Trophoblast cell (in vitro differentiated cells and primary cell): ENCODE measurements at regions not wholly inside any gene's neighbourhood (a gene's known extent, or its start where the extent isn't known, plus 50 kb on each side); places are given as distances from the start of the nearest gene placed in this dataset.

Experiments used
- DNase-seq, 2 donors: peaks; one replicate each; pipeline ENCODE4 v3.0.0-alpha.2; 2016
- H2AFZ ChIP-seq: 2 replicates; pipeline ENCODE4 v1.6.1; 2013; ENCODE audit warnings: low read length, moderate library complexity, mild to moderate bottlenecking; ENCODE audit not compliant: insufficient read depth, poor library complexity
- H2AK5ac ChIP-seq: 2 replicates; pipeline ENCODE4 v1.6.1; 2013; ENCODE audit warnings: mild to moderate bottlenecking, low read length
- H2BK120ac ChIP-seq: 2 replicates; pipeline ENCODE4 v1.6.1; 2013; ENCODE audit warnings: low read length, mild to moderate bottlenecking, moderate library complexity; ENCODE audit not compliant: insufficient read depth, poor library complexity
- H2BK12ac ChIP-seq: 2 replicates; pipeline ENCODE4 v1.6.1; 2013; ENCODE audit warnings: mild to moderate bottlenecking, low read length, moderate library complexity
- H2BK5ac ChIP-seq: 2 replicates; pipeline ENCODE4 v1.6.1; 2013; ENCODE audit warnings: low read length, low read depth, moderate library complexity, mild to moderate bottlenecking; ENCODE audit not compliant: poor library complexity
- H3K14ac ChIP-seq: 2 replicates; pipeline ENCODE4 v1.6.1; 2013; ENCODE audit warnings: mild to moderate bottlenecking, low read length
- H3K18ac ChIP-seq: 2 replicates; pipeline ENCODE4 v1.6.1; 2013; ENCODE audit warnings: mild to moderate bottlenecking, low read length
- H3K23ac ChIP-seq: 2 replicates; pipeline ENCODE4 v1.6.1; 2013; ENCODE audit warnings: low read length
- H3K27ac ChIP-seq: 2 replicates; pipeline ENCODE4 v1.5.1; 2013; ENCODE audit warnings: low read depth, mild to moderate bottlenecking, inconsistent platforms, low read length, moderate library complexity
- H3K27me3 ChIP-seq: 2 replicates; pipeline ENCODE4 v1.6.1; 2013; ENCODE audit warnings: inconsistent platforms, mild to moderate bottlenecking, low read length, moderate library complexity; ENCODE audit not compliant: insufficient read depth
- H3K36me3 ChIP-seq, 2 experiments: 1 replicate in 1 of 2; 2 replicates in 1 of 2; pipeline ENCODE4 v1.6.1; 2013; ENCODE audit warnings: low read length in 2 of 2, mild to moderate bottlenecking in 2 of 2, moderate library complexity in 1 of 2; ENCODE audit not compliant: insufficient read depth in 2 of 2, control insufficient read depth in 1 of 2
- H3K4ac ChIP-seq: 2 replicates; pipeline ENCODE4 v1.6.1; 2013; ENCODE audit warnings: low read depth, mild to moderate bottlenecking, low read length, moderate library complexity
- H3K4me1 ChIP-seq, 2 experiments: 1 replicate in 1 of 2; 2 replicates in 1 of 2; pipeline ENCODE4 v1.6.1; 2013; ENCODE audit warnings: low read length in 2 of 2, mild to moderate bottlenecking in 2 of 2, moderate library complexity in 1 of 2; ENCODE audit not compliant: insufficient read depth in 2 of 2, control insufficient read depth in 1 of 2
- H3K4me2 ChIP-seq: 2 replicates; pipeline ENCODE4 v1.6.1; 2013; ENCODE audit warnings: inconsistent platforms, mild to moderate bottlenecking, low read length, moderate library complexity
- H3K4me3 ChIP-seq: 2 replicates; pipeline ENCODE4 v1.5.1; 2013; ENCODE audit warnings: mild to moderate bottlenecking, low read depth, low read length, inconsistent platforms
- H3K79me1 ChIP-seq: one replicate; pipeline ENCODE4 v1.6.1; 2013; ENCODE audit warnings: low read length
- H3K79me2 ChIP-seq: 2 replicates; pipeline ENCODE4 v1.6.1; 2013; ENCODE audit warnings: low read length, mild to moderate bottlenecking; ENCODE audit not compliant: control insufficient read depth, insufficient read depth, poor library complexity
- H3K9ac ChIP-seq: 2 replicates; pipeline ENCODE4 v1.6.1; 2013; ENCODE audit warnings: mild to moderate bottlenecking, low read length
- H3K9me3 ChIP-seq: 2 replicates; pipeline ENCODE4 v1.6.1; 2013; ENCODE audit warnings: low read depth, mild to moderate bottlenecking, control low read depth, inconsistent platforms, low read length; ENCODE audit not compliant: insufficient read depth
- H4K12ac ChIP-seq: 2 replicates; pipeline ENCODE4 v1.6.1; 2013; ENCODE audit warnings: low read depth, mild to moderate bottlenecking, low read length, moderate library complexity
- H4K8ac ChIP-seq: 2 replicates; pipeline ENCODE4 v1.6.1; 2013; ENCODE audit warnings: low read depth, mild to moderate bottlenecking, low read length, moderate library complexity
- H4K91ac ChIP-seq: one replicate; pipeline ENCODE4 v1.6.1; 2013; ENCODE audit warnings: low read depth, mild to moderate bottlenecking, low read length, moderate library complexity
- WGBS: extraction: QIAGEN DNeasy Blood & Tissue Kit; methylation state at CpG from one replicate; pipeline ENCODE4 v1.1.7; 2013; ENCODE audit warnings: missing lambda C conversion rate; ENCODE audit not compliant: insufficient read length, insufficient coverage; ENCODE audit errors: extremely low coverage; 5-methylcytosine and 5-hydroxymethylcytosine counted together

DNA sequence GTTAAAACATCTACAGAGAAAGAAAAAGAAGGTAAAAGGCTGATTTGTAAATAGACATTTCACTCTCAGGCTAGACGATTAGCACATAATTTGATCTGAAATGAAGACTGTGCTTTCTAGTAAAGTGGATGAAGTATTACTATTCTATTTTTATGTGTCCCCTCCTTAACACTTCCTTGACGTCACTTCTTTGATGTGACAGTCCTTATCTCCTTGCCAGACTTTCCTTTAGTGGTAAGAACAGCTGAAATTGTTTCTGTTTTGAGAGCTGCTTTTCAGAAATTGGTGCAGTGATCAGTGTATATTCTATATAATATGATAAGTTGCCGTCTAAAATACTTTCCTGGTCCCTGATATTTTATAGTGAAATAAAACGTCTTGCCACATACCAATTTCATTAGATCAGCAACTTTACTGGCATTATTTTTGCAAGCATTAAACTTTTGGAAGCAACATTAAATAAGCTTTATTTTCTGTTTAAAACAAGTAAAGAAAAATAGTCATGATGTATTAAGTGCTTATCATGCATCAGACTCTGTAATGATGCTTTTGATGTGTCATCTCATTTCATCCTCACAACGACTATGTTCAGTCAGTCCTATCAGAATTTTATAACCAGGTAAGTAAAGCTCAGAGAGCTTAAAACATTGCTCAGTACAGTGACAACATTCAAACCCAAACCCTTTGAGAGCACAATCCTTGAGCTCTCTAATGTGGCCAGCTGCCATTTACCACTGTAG is 210.3 kb upstream of the PCDH9 start:
- H3K9ac ChIP-seq = no peak overlapping the region
- H3K4ac ChIP-seq = no peak overlapping the region
- no peaks in the 10 kb centered on the region for H3K79me1 ChIP-seq
- H2BK120ac ChIP-seq = no peak overlapping the region
- H3K9me3 ChIP-seq = no peaks in the 10 kb centered on the region
- H2AFZ ChIP-seq = no peak overlapping the region
- no CpG with 5 or more reads among the region's 5 CpGs for WGBS
- no peak for DNase-seq
- no peaks in the 10 kb centered on the region for H3K4me1 ChIP-seq
- no peak overlapping the region for H3K4me3 ChIP-seq
- H2AK5ac ChIP-seq = no peak overlapping the region
- no peak overlapping the region for H4K91ac ChIP-seq
- H3K23ac ChIP-seq = no peak overlapping the region
- no peaks in the 10 kb centered on the region for H3K27me3 ChIP-seq
- no peaks in the 10 kb centered on the region for H3K79me2 ChIP-seq
- no peak overlapping the region for H2BK5ac ChIP-seq
- no peaks in the 10 kb centered on the region for H3K36me3 ChIP-seq
- no peak overlapping the region for H3K4me2 ChIP-seq
- no peak overlapping the region for H3K27ac ChIP-seq
- H2BK12ac ChIP-seq = no peak overlapping the region
- no peak overlapping the region for H4K8ac ChIP-seq
- H3K18ac ChIP-seq = no peak overlapping the region
- no peak overlapping the region for H4K12ac ChIP-seq
- H3K14ac ChIP-seq = no peak overlapping the region

- no peak overlapping the region for H3K23ac ChIP-seq
- H3K9ac ChIP-seq = no peak overlapping the region
- DNase-seq = no peak
- no peak overlapping the region for H3K4me3 ChIP-seq
- no peak overlapping the region for H2BK5ac ChIP-seq
- H3K14ac ChIP-seq = no peak overlapping the region
- H3K79me2 ChIP-seq = no peaks in the 10 kb centered on the region
- H2BK120ac ChIP-seq = no peak overlapping the region
- no peaks in the 10 kb centered on the region for H3K4me1 ChIP-seq
- H2AK5ac ChIP-seq = no peak overlapping the region
- no peak overlapping the region for H3K18ac ChIP-seq
- no peak overlapping the region for H3K4me2 ChIP-seq
- no peaks in the 10 kb centered on the region for H3K79me1 ChIP-seq
- no peaks in the 10 kb centered on the region for H3K36me3 ChIP-seq
- no CpG with 5 or more reads among the region's 1 CpG for WGBS
- no peak overlapping the region for H2BK12ac ChIP-seq
- H2AFZ ChIP-seq = no peak overlapping the region
- H3K9me3 ChIP-seq = no peaks in the 10 kb centered on the region
- H4K91ac ChIP-seq = no peak overlapping the region
- no peak overlapping the region for H4K12ac ChIP-seq
- H3K4ac ChIP-seq = no peak overlapping the region
- no peak overlapping the region for H4K8ac ChIP-seq
- no peak overlapping the region for H3K27ac ChIP-seq
- H3K27me3 ChIP-seq = no peaks in the 10 kb centered on the region
Measured at GRCh38 chr13:67439365-67439764, 209.2 kb upstream of the PCDH9 start.

- H3K27ac ChIP-seq = no peak overlapping the region
- H2AK5ac ChIP-seq = no peak overlapping the region
- no peak overlapping the region for H3K18ac ChIP-seq
- H3K23ac ChIP-seq = no peak overlapping the region
- H3K79me2 ChIP-seq = no peaks in the 10 kb centered on the region
- no CpG with 5 or more reads among the region's 3 CpGs for WGBS
- no peak overlapping the region for H2BK120ac ChIP-seq
- H2BK5ac ChIP-seq = no peak overlapping the region
- H4K12ac ChIP-seq = no peak overlapping the region
- H4K91ac ChIP-seq = no peak overlapping the region
- H3K4me3 ChIP-seq = no peak overlapping the region
- no peak overlapping the region for H4K8ac ChIP-seq
- H3K4ac ChIP-seq = no peak overlapping the region
- no peak overlapping the region for H2BK12ac ChIP-seq
- no peaks in the 10 kb centered on the region for H3K79me1 ChIP-seq
- no peak overlapping the region for H3K9ac ChIP-seq
- no peaks in the 10 kb centered on the region for H3K36me3 ChIP-seq
- no peaks in the 10 kb centered on the region for H3K9me3 ChIP-seq
- DNase-seq = no peak
- no peaks in the 10 kb centered on the region for H3K4me1 ChIP-seq
- H2AFZ ChIP-seq = no peak overlapping the region
- no peak overlapping the region for H3K4me2 ChIP-seq
- H3K27me3 ChIP-seq = no peaks in the 10 kb centered on the region
- no peak overlapping the region for H3K14ac ChIP-seq
Measured at GRCh38 chr13:67438465-67438864, 208.3 kb upstream of the PCDH9 start.

DNA sequence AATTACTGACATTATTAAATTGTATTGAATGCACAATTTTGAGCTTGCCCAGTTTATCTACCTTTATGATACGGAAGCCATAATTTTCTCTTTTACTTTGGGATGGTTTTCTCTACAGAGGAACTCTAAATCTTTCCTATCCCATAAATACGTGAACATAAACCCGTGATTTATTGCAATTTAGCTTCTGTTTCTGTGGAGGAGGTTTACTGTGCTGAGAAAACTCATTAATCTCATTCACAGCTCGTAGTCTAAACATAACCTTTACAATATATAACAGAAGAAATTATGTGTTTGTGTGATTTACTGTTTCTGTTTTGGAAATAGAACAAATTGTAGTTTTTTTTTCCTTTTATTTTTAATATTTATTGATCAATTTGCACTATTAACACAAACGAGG is 207.1 kb upstream of the PCDH9 start:
- no peaks in the 10 kb centered on the region for H3K36me3 ChIP-seq
- H3K14ac ChIP-seq = no peak overlapping the region
- no peak overlapping the region for H2AK5ac ChIP-seq
- DNase-seq = no peak
- no peak overlapping the region for H3K4me3 ChIP-seq
- H3K27ac ChIP-seq = no peak overlapping the region
- no peak overlapping the region for H3K4ac ChIP-seq
- H3K79me2 ChIP-seq = no peaks in the 10 kb centered on the region
- no peak overlapping the region for H3K23ac ChIP-seq
- H3K79me1 ChIP-seq = no peaks in the 10 kb centered on the region
- no peak overlapping the region for H3K4me2 ChIP-seq
- H3K4me1 ChIP-seq = no peaks in the 10 kb centered on the region
- H3K9me3 ChIP-seq = no peaks in the 10 kb centered on the region
- H2BK5ac ChIP-seq = no peak overlapping the region
- no peak overlapping the region for H4K91ac ChIP-seq
- H3K9ac ChIP-seq = no peak overlapping the region
- WGBS = no CpG with 5 or more reads among the region's 5 CpGs
- H2AFZ ChIP-seq = no peak overlapping the region
- no peak overlapping the region for H2BK12ac ChIP-seq
- no peak overlapping the region for H4K8ac ChIP-seq
- H4K12ac ChIP-seq = no peak overlapping the region
- H2BK120ac ChIP-seq = no peak overlapping the region
- H3K27me3 ChIP-seq = no peaks in the 10 kb centered on the region
- H3K18ac ChIP-seq = no peak overlapping the region
